NT2/D1 (cell line): ENCODE measurements at regions not wholly inside any gene's neighbourhood (a gene's known extent, or its start where the extent isn't known, plus 50 kb on each side); places are given as distances from the start of the nearest gene placed in this dataset.

Source experiments
- YY1 ChIP-seq: IDR thresholded peaks from 2 replicates; pipeline ENCODE4 v1.6.1; 2011; ENCODE audit not compliant: insufficient read length, insufficient read depth
- ZNF274 ChIP-seq: IDR thresholded peaks from 2 replicates; pipeline ENCODE4 v1.6.1; 2011; ENCODE audit warnings: mild to moderate bottlenecking, low read depth, low read length

DNA sequence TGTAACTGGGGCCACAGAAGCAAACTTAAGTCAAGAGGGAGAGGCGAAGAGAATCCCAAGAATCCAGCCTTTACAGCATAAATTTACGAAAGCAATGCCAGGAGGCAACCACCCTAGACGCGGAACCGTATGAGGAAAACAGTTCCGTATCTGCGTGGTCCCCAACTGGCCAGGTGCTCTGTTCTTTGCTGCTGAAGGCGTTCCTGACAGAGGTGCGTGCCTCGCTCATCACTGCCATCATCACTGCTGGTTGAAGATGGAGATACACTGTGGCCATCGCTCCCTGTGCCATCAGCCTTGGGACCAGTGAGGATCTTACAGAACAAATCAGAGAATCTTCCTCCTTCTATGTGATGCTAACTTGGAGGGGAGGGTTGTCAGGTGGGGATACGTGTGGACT, 270.5 kb upstream of the B3GAT1 start:
- TF ChIP-seq YY1 = no peak
- TF ChIP-seq ZNF274 = no peak
